ENCODE measurements at regions not wholly inside any gene's neighbourhood (a gene's known extent, or its start where the extent isn't known, plus 50 kb on each side); places are given as distances from the start of the nearest gene placed in this dataset.
A peak's percentile ranks its signal among the peaks of the same experiment; 100 is the strongest.
"Not testable (repeated sequence)": the region's sequence is repeated elsewhere in the genome, so short reads cannot be mapped to it uniquely, and the experiment has no call there.

DNA sequence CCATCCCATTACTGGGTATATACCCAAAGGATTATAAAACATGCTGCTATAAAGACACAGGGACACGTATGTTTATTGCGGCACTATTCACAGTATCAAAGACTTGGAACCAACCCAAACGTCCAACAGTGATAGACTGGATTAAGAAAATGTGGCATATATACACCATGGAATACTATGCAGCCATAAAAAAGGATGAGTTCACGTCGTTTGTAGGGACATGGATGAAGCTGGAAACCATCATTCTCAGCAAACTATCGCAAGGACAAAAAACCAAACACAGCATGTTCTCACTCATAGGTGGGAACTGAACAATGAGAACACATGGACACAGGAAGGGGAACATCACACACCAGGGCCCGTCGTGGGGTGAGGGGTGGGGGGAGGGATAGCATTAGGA is 106.1 kb downstream of the CHD1L start:
- not testable (repeated sequence) for DNase-seq

- DNase-seq, result no peak
Measured at GRCh38 chr1:147349533-147349932, 107.0 kb downstream of the CHD1L start.

DNA sequence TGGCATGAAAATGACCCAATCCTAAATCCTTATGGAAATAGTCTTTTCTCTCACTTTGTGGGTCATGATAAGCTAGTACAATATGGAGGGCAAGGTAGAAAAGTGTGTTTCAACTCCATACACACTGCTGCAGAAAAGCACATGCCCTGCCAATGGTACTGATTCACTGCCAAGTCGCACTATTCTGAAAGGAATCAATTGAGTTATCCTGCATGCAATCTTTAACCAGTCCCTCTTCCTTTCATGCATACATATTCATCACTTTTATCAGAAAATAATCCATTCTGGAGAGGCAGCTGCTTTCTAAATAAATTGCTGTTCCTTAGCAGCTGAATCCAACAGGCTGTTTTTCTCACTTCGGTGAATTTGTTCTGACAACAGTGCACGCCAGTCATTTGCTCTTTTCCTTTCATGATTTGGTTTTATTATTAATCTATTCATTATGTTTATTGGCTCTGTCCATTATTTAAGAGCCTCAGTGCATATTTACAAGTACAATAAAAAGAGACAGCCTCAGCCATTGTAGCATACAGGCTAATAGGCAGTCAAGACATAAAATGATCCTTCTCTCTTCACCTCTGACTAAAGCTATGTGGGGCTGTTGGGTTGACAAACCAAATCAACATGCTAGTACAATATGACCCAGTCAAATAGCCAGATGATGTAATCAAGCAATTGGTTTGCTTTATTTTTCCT is 108.8 kb downstream of the CHD1L start:
- no peak for DNase-seq

GRCh38 chr1:147377263-147378246 is 135.1 kb downstream of the CHD1L start:
- no peak for DNase-seq

GRCh38 chr1:147379889-147380288 is 137.4 kb downstream of the CHD1L start:
- no peak for DNase-seq

DNA sequence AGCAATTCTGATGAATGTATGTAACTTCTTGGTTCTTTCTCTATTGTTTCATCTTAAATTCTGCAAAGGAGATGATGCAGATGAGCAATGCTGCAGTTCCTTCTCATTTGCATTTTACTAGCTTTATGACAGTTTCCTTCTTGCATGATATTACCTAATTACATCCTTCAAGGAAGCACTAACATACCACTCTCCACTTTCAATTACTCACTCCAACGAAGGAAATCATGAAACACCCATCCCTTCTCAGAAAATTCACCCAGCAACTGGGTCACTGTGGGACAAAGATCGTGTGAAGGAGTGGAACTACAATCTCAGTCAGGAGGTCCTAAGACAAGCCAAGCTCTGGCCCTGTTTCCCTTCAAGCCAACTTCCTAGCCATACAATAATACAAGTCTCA is 142.3 kb downstream of the CHD1L start:
- no peak for DNase-seq

- DNase-seq, result no peak
Measured at GRCh38 chr1:147388969-147389368, 146.5 kb downstream of the CHD1L start.

DNA sequence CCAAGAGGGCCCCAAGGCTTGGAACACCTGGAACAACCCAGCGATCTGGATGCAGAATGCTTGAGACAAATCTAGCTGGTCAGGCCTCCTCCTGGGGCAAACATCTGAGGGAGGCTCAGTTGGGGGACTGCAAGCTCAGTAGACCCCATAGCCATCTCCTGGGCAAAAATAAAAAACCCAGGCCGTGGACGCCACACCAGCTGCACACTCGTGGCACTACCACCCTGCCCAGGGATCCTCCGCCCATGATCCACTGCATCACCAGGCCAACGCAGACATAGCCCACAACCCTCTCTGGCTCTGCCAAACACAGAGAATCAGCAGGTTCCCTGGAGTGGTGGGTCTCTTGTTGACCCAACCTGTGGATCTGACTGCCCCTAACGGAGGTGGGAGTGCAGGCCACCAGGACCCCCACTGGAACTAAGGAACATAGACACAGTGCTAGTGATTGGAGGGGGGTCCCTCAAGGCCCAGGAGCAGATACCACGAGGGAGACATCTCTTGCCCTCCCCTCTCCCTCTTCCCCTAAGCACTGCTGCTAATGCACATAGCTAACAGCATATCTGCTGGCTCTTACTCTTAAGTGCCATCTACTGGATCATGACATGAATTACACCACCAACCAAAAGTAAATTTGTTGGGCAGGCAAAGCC is 147.2 kb downstream of the CHD1L start:
- peak; percentile 3 for DNase-seq

- no peak for DNase-seq
Measured at GRCh38 chr1:147390185-147390542, 147.7 kb downstream of the CHD1L start.

DNA sequence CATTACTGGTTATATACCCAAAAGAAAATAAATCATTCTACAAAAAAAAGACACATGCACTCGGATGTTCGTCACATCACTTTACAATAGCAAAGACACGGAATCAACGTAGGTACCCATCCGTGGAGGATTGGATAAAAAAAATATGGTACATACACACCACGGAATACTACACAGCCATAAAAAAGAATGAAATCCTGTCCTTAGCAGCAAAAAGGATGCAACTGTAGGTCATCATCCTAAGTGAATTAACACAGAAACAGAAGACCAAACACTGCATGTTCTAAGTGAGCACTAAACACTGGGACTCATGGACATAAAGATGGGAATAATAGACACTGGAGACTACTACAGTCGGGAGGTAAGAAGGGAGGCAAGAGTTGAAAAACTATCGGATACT is 148.6 kb downstream of the CHD1L start:
- DNase-seq, result no peak

GRCh38 chr1:147402326-147403045 is 138.8 kb upstream of the BCL9 start:
- not testable (repeated sequence) for DNase-seq

DNA sequence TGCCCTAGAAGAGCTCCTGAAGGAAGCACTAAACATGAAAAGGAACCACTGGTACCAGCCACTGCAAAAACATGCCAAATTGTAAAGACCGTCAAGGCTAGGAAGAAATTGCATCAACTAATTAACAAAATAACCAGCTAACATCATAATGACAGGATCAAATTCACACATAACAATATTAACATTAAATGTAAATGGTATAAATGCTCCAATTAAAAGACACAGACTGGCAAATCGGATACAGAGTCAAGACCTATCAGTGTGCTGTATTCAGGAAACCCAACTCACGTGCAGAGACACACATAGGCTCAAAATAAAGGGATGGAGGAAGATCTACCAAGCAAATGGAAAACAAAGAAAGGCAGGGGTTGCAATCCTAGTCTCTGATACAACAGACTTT is 137.0 kb upstream of the BCL9 start:
- DNase-seq, result not testable (repeated sequence)

- DNase-seq, result no peak
Measured at GRCh38 chr1:147409886-147410285, 131.4 kb upstream of the BCL9 start.

GRCh38 chr1:147413110-147413605 is 128.1 kb upstream of the BCL9 start:
- DNase-seq, result no peak

DNA sequence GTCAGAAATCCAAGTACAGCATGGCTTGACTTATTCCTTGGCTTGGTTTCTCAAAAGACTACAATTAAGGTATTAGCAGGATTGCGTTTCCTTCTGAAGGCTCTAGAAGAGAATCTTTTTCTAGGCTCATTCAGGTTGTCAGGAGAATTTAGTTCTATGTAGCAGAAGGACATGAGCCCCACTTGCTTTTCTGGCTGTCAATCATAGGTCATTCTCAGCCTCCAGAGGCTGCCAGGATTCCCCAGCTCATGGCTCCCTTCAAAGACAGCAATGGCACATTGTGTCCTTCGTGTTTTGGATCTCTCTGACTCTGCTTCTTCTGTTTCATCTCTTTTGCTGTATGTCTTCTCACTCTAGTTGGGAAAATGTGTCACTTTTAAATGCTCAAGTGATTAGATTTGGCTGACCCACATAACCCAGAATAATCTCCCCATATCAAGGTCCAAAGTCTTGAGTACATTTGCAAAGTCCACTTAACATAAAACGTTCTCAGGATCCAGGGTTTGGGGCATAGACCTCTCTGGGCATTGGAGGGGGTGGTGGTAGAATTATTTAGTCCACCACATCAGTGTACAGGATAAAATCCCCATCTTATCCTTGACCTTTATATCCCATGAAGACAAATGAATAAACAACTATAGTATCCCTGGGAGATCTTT is 126.7 kb upstream of the BCL9 start:
- DNase-seq, result no peak

- DNase-seq, result no peak
Measured at GRCh38 chr1:147417024-147417423, 124.3 kb upstream of the BCL9 start.

GRCh38 chr1:147423100-147423827 is 118.0 kb upstream of the BCL9 start:
- not testable (repeated sequence) for DNase-seq

GRCh38 chr1:147434921-147435320 is 106.4 kb upstream of the BCL9 start:
- no peak for DNase-seq

GRCh38 chr1:147444381-147444780 is 96.9 kb upstream of the BCL9 start:
- DNase-seq, result no peak

- no peak for DNase-seq
Measured at GRCh38 chr1:147451628-147452027, 89.7 kb upstream of the BCL9 start.

DNA sequence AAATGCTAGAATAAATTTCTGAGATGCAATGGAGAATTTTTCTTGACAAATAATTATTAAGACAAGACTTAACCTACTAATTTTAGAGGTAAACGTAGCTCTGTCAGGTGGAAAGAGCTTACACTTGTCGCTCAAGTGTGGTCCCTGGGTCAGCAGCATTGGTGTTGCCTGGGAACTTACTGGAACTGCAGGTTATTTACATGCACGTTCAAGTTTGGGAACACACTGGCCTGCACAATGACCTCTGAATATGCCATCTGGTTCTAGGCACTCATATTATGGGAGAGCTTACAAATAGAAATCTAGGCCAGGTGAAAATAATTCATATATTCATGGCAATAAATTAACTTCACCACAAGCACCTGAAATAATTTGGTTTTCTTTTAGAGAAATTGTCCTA is 88.5 kb upstream of the BCL9 start:
- DNase-seq, result no peak
